IMR-90 (cell line): ENCODE measurements at regions not wholly inside any gene's neighbourhood (a gene's known extent, or its start where the extent isn't known, plus 50 kb on each side); places are given as distances from the start of the nearest gene placed in this dataset.

Experiments used
- ATAC-seq: fragments of 200-7000 bp; cut with Tn5 transposase; 2 replicates; pipeline ENCODE4 v1.9.1; 2020; ENCODE audit warnings: low read depth, mild to moderate bottlenecking, moderate library complexity
- BruUV-seq: library from RNA; stranded (reverse); fragments of 400-500 nt; replicated peaks from 2 replicates; lab custom pipeline; 2021; lab: Mats Ljungman, UMichigan
- CTCF ChIA-PET: fragments of 300-600 bp; formaldehyde crosslinking; extraction: SDS; loops from one replicate; lab custom pipeline; 2021; ENCODE audit warnings: antibody characterized with exemption; lab: Yijun Ruan, JAX
- POLR2A ChIA-PET: fragments of 300-600 bp; sonication (Branson Sonifier 250); formaldehyde crosslinking; loops from one replicate; lab custom pipeline; 2022; ENCODE audit warnings: antibody characterized with exemption; ENCODE audit not compliant: unreplicated experiment; lab: Charles Lee
- DNase-seq: peaks from one replicate; pipeline ENCODE4 v3.0.0; 2013
- H2AFZ ChIP-seq: replicated peaks from 2 replicates; pipeline ENCODE3; 2013; ENCODE audit warnings: low read length, mild to moderate bottlenecking; ENCODE audit not compliant: poor library complexity
- H2AK5ac ChIP-seq: 2 replicates; pipeline ENCODE4 v1.6.1; 2013; ENCODE audit warnings: low read depth, low read length, inconsistent platforms
- H2AK9ac ChIP-seq: replicated peaks from 2 replicates; pipeline ENCODE3; 2013; ENCODE audit warnings: mild to moderate bottlenecking, low read depth, low read length, moderate library complexity; ENCODE audit not compliant: poor library complexity
- H2BK120ac ChIP-seq: 2 replicates; pipeline ENCODE4 v1.6.1; 2013; ENCODE audit warnings: low read depth, low read length, inconsistent platforms
- H2BK15ac ChIP-seq: 3 replicates; pipeline ENCODE4 v1.6.1; 2013; ENCODE audit warnings: low read depth, low read length, inconsistent platforms
- H2BK20ac ChIP-seq: 2 replicates; pipeline ENCODE4 v1.6.1; 2013; ENCODE audit warnings: low read depth, mild to moderate bottlenecking, inconsistent platforms, low read length, moderate library complexity
- H2BK5ac ChIP-seq: 2 replicates; pipeline ENCODE4 v1.6.1; 2013; ENCODE audit warnings: mild to moderate bottlenecking, low read depth, low read length, inconsistent platforms; ENCODE audit not compliant: poor library complexity, severe bottlenecking
- H3K14ac ChIP-seq: replicated peaks from 2 replicates; pipeline ENCODE4 v1.6.1; 2013; ENCODE audit warnings: low read depth, low read length, inconsistent platforms
- H3K18ac ChIP-seq: 2 replicates; pipeline ENCODE4 v1.6.1; 2013; ENCODE audit warnings: low read depth, low read length, control low read depth
- H3K23ac ChIP-seq: 2 replicates; pipeline ENCODE4 v1.6.1; 2013; ENCODE audit warnings: low read depth, low read length, inconsistent platforms
- H3K27ac ChIP-seq: 2 replicates; pipeline ENCODE4 v1.5.1; 2013; ENCODE audit warnings: mild to moderate bottlenecking, control low read depth, low read length; ENCODE audit not compliant: insufficient read depth
- H3K27me3 ChIP-seq: 2 replicates; pipeline ENCODE4 v1.6.1; 2013; ENCODE audit warnings: low read length; ENCODE audit not compliant: control insufficient read depth, insufficient read depth
- H3K36me3 ChIP-seq: 2 replicates; pipeline ENCODE4 v1.6.1; 2013; ENCODE audit warnings: low read length, mixed read lengths; ENCODE audit not compliant: control insufficient read depth, insufficient read depth
- H3K4ac ChIP-seq: 2 replicates; pipeline ENCODE4 v1.6.1; 2013; ENCODE audit warnings: low read depth, low read length, inconsistent platforms
- H3K4me1 ChIP-seq: 2 replicates; pipeline ENCODE4 v1.6.1; 2013; ENCODE audit warnings: low read length, mixed read lengths; ENCODE audit not compliant: control insufficient read depth, insufficient read depth
- H3K4me2 ChIP-seq: 2 replicates; pipeline ENCODE4 v1.6.1; 2013; ENCODE audit warnings: low read depth, mild to moderate bottlenecking, control low read depth, low read length, moderate library complexity
- H3K4me3 ChIP-seq: 2 replicates; pipeline ENCODE4 v1.5.1; 2013; ENCODE audit warnings: low read depth, mild to moderate bottlenecking, control low read depth, low read length, moderate library complexity; ENCODE audit not compliant: insufficient read depth
- H3K56ac ChIP-seq: 2 replicates; pipeline ENCODE4 v1.6.1; 2013; ENCODE audit warnings: low read length, inconsistent platforms; ENCODE audit not compliant: insufficient read depth; ENCODE audit errors: extremely low read depth
- H3K79me1 ChIP-seq, 2 experiments: 2 replicates each; pipeline ENCODE4 v1.6.1; 2013; ENCODE audit warnings: low read length in 2 of 2, inconsistent platforms in 1 of 2, low read depth in 1 of 2
- H3K9ac ChIP-seq: 2 replicates; pipeline ENCODE4 v1.6.1; 2013; ENCODE audit warnings: low read depth, low read length, control low read depth
- H3K9me1 ChIP-seq: 2 replicates; pipeline ENCODE4 v1.6.1; 2013; ENCODE audit warnings: low read length, inconsistent platforms; ENCODE audit not compliant: insufficient read depth
- H3K9me3 ChIP-seq: 2 replicates; pipeline ENCODE4 v1.6.1; 2013; ENCODE audit warnings: low read length; ENCODE audit not compliant: control insufficient read depth, insufficient read depth
- H4K20me1 ChIP-seq: 2 replicates; pipeline ENCODE4 v1.6.1; 2013; ENCODE audit warnings: low read length, inconsistent platforms; ENCODE audit not compliant: insufficient read depth
- H4K5ac ChIP-seq: 2 replicates; pipeline ENCODE4 v1.6.1; 2013; ENCODE audit warnings: mild to moderate bottlenecking, low read depth, low read length, control low read depth
- H4K8ac ChIP-seq, 2 experiments: 2 replicates each; pipeline ENCODE4 v1.6.1; 2013; ENCODE audit warnings: low read depth in 2 of 2, low read length in 2 of 2, control low read depth in 1 of 2, inconsistent platforms in 1 of 2
- H4K91ac ChIP-seq: 2 replicates; pipeline ENCODE4 v1.6.1; 2013; ENCODE audit warnings: low read depth, low read length, inconsistent platforms; ENCODE audit not compliant: insufficient read depth
- SMC3 ChIP-seq: fragments of 150-350 bp; IDR thresholded peaks from 2 replicates; pipeline ENCODE4 v1.6.1; 2016; ENCODE audit warnings: low read depth, mild to moderate bottlenecking, antibody characterized with exemption, low read length, moderate library complexity
- dilution Hi-C: fragments of 300-500 bp; cut with HindIII; formaldehyde crosslinking; loops from one replicate; pipeline ENCODE4 v1.14.3; 2018; ENCODE audit warnings: low sequenced_read_pairs; ENCODE audit not compliant: unreplicated experiment
- in situ Hi-C: fragments of 300-500 bp; cut with MboI; formaldehyde crosslinking; loops from 3 replicates; pipeline ENCODE4 v1.14.3; 2019; ENCODE audit warnings: low sequenced_read_pairs, inconsistent platforms, mixed read lengths
- intact Hi-C: fragments of 100-400 bp; cut with micrococcal nuclease; formaldehyde crosslinking; loops from 2 replicates; pipeline ENCODE4 v1.10.0; 2022

DNA sequence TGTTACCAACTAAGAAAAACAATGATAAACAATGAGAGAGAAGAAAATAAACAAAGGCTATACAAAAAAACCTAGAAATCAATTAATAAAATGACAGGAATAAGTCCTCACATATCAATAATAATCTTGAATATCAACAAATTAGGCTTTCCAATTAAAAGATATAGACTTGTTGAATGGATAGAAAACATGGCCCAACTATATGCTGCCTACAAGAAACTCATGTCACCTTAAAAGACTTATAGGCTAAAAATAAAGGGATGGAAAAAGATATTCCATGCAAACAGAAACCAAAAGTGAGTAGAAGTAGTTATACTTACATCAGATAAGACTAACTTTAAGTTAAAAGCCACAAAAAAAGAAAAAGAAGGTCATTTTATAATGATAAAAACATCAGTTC is 183.9 kb downstream of the MYRFL start:
- dilution Hi-C loops, result no loop called here
- intact Hi-C loops, result no loop called here
- ATAC-seq, result no peak
- in situ Hi-C loops, result no loop called here
- Histone ChIP-seq H2BK20ac (no peak overlapping the region), H4K5ac (no peak overlapping the region), H3K4me1 (no peaks in the 10 kb centered on the region), H2AK5ac (no peak overlapping the region), H3K27ac (no peak overlapping the region), H3K9ac (no peak overlapping the region), H3K9me1 (no peaks in the 10 kb centered on the region), H3K36me3 (no peaks in the 10 kb centered on the region), H2BK5ac (no peak overlapping the region), H2AK9ac (no peak overlapping the region), H4K91ac (no peak overlapping the region), H3K14ac (no peak overlapping the region), H2BK120ac (no peak overlapping the region), H4K8ac (no peak overlapping the region), H3K56ac (no peak overlapping the region), H3K18ac (no peak overlapping the region), H3K27me3 (no peaks in the 10 kb centered on the region), H2AFZ (no peak overlapping the region), H3K4me2 (no peak overlapping the region), H2BK15ac (no peak overlapping the region), H3K4me3 (no peak overlapping the region), H3K79me1 (no peaks in the 10 kb centered on the region), H3K23ac (no peak overlapping the region), H4K20me1 (no peaks in the 10 kb centered on the region), H3K4ac (no peak overlapping the region), H3K9me3 (no peaks in the 10 kb centered on the region)
- BruUV-seq, result no TSS peak
- no peak for DNase-seq
- CTCF ChIA-PET, result interaction anchor here (1.0 kb wide), 1 partner anchor 30 kb away, joined by 3 read pairs; no protein-coding TSS in a partner anchor
- no peak for TF ChIP-seq SMC3
- POLR2A ChIA-PET, result no interaction called here
